HG02610 (cell line): ENCODE measurements at regions not wholly inside any gene's neighbourhood (a gene's known extent, or its start where the extent isn't known, plus 50 kb on each side); places are given as distances from the start of the nearest gene placed in this dataset.

Experiments used
- ATAC-seq: cut with Tn5 transposase; IDR thresholded peaks from one replicate; pipeline ENCODE4 v1.9.1; 2021; ENCODE audit warnings: mild to moderate bottlenecking, moderate library complexity; ENCODE audit not compliant: unreplicated experiment

GRCh38 chr3:79928687-79929408 is 161.1 kb upstream of the ROBO1 start:
- ATAC-seq, result no peak

DNA sequence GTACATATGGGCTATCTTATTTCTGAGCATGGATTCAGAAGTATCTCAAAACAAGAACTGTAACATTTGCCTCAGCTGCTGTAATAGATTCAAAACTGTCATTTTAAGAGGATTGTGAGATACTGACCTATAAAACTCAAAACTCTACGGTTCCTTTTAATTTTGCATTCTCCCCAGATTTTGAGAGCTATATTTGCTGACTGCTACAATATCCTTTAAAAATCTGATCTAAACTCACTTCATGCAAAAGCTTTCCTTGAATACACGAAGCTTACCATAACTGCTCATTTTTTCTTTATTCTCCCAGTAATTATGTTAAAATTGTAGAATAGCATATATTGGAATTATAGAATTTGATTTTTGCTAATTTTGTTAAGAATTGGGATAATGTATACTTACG is 158.7 kb upstream of the ROBO1 start:
- ATAC-seq, result no peak

DNA sequence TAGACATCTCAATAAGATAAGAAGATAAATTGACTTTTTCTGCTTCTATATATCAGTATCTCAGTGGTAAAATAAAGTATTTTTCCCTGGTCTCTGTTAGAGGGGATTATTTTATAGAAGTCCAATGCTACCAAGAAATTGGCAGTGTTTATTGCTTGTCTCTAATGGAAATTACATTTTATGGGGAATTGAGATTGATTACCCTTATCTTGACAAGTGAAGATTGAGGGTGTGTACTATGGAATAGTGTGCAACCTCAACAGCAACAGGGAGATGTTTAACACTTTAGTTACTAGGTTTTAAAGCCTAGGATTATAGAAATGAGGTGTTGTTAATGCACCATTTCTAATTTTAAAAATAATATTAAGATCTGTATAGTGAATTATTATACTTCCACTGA is 154.8 kb upstream of the ROBO1 start:
- ATAC-seq, result no peak

DNA sequence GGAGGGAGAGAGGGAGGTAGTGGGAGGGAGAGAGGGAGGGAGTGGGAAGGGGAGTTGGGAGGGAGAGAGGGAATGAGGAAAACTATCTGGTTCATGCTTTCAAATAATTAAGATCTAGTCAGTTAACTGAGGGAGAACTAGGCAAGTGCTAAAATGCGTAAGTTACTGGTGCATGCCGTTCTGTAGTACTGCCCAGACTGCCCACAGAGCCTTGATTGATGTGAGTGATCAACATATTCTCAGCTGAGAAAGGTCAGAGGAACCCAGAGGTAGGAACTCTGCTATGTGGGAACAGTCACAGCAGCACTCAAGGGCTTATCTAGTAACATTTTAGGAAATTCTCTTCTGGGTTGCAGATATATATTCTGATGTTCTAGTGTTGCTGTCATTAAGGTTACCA is 149.8 kb upstream of the ROBO1 start:
- ATAC-seq, result no peak

- no peak for ATAC-seq
These were observed 142.5 kb upstream of the ROBO1 start for GRCh38 chr3:79910337-79910736.

GRCh38 chr3:79906106-79906505 is 138.3 kb upstream of the ROBO1 start:
- ATAC-seq, result no peak

GRCh38 chr3:79902151-79902550 is 134.4 kb upstream of the ROBO1 start:
- ATAC-seq, result no peak

GRCh38 chr3:79898907-79899306 is 131.1 kb upstream of the ROBO1 start:
- ATAC-seq, result no peak

DNA sequence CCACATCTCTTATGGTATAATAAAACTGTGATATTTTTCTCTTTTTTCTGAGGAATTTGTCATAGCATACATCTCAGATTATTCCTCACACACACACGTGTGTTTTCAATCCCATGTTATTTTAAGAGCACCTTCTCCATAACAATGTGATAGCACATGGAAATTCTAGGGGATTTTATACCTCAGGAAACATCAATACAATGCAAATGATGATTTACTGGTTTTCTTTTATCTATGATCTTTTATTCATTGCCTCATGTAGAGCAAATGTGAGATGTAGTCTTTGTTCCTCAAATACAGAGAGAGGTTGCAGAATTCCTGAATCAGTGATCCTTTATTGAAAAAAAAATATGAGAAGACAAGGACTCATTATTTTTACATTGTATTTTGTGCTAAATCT is 128.3 kb upstream of the ROBO1 start:
- ATAC-seq, result no peak

DNA sequence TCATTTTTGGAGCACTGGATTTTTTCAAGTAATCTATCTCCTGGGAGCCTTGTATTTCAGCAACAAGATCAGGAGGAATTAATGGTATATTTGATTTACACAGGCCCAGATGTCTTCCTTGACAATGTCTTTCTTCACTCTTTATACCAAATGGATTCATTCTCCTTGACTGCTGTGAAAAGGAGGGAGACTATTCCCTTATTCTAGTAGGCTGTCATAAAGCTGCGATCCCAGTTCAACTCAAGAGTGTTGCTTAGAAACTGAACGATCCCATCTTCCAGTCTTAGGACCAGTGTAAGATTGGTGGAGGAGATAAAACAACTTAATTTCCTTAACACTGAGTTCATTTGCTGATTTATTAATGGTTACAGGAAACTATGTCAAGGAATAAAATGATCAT is 119.4 kb upstream of the ROBO1 start:
- ATAC-seq, result no peak

DNA sequence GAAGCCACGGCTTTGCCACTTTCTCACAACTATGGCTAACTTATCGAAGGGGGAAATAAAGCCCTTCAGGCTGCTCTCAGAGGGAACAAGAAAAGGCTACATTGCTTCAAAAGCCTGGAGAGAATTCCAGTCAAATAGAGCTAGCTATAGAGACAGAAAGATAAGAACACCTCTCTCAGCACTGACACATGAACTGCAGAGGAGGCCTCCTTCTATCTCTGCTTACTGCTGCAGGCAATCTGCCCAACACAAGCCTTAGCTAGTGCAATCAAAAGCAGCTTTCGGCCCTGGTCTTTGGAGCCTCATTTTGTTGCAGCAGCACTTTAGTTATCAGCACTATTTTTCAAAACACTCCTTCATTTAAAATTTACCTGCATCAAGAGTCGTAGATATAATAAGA is 118.4 kb upstream of the ROBO1 start:
- no peak for ATAC-seq

DNA sequence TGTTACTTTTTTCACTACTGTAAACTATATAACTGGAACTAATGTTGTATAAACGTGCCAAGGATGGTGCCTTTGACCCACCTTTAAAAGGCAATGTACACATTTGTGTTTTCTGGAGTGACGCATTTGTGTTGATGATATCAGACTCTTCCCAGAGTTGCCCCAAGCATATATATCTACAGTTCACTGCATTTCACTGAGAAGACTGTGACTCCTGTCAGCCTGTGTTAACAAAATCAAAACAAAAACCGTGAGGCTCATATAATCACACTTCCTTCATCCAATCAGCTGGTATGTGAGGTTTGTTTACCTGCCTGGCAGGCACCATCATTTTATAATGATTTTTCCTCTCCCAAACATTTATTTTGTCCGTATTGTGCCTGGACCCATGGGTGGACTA is 117.6 kb upstream of the ROBO1 start:
- ATAC-seq, result no peak

GRCh38 chr3:79884354-79884753 is 116.6 kb upstream of the ROBO1 start:
- no peak for ATAC-seq

DNA sequence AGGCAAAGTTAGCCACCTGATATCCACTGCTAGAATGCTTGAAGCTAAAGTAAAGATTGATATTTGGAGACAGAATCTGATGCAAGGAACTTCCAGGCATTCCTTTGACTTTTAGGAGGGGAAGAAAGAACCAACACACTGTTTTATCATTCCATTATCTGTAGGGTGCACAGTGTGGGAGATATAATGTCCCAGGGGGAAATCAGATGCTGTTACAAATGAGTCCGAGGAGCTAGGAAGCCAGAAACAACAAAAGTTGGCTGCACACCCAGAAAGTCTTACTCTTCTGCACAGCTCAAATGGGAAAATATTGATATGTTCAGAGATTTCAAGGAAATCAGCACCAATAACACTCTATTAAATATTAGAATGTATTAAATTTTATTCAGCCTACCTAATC is 113.6 kb upstream of the ROBO1 start:
- ATAC-seq, result no peak

DNA sequence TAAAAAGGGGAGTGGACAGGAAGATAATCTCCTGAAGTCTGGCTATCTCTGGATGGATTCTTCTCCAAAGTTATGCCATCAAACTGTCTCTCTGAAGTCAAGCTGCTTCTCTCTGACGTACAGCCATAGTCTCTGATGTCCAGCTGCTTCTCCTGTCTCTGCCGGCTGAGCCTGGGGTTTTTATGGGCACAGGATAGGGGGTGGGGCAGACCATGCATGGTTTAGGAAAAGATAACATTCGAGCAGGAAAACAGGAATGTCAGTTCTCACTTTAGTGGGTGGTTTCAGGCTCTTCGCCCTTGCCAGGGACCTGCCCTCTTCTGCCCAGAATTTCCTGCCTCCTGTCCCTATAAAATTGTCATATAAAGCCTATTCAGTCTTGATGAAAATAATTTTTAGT is 110.9 kb upstream of the ROBO1 start:
- ATAC-seq, result no peak

GRCh38 chr3:79874646-79875045 is 106.8 kb upstream of the ROBO1 start:
- ATAC-seq, result no peak

GRCh38 chr3:79872483-79872882 is 104.7 kb upstream of the ROBO1 start:
- ATAC-seq, result no peak

DNA sequence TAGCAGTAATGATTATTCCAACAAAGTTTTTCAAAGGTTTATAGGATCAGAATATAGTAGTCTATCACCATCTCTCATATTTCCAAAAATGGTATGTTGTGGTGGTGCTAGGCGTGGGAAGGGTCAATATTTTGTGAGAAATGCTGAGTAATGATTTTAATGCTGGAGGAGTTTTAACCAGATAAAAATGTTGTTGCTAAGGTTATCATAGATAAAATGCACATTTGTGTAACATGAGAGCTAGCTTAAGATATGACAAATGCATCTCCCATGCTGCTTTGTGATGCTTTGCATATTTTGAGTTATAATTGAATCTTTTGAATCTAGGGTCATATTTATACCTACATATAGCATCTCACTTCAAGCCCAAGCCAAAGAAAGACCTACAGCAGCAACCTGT is 103.9 kb upstream of the ROBO1 start:
- ATAC-seq, result no peak

GRCh38 chr3:79870313-79870620 is 102.5 kb upstream of the ROBO1 start:
- no peak for ATAC-seq

- no peak for ATAC-seq
These were observed 101.9 kb upstream of the ROBO1 start for GRCh38 chr3:79869461-79870312.

- ATAC-seq, result no peak
These were observed 98.4 kb upstream of the ROBO1 start for GRCh38 chr3:79866162-79866561.

GRCh38 chr3:79864077-79864476 is 96.3 kb upstream of the ROBO1 start:
- ATAC-seq, result no peak

GRCh38 chr3:79848876-79849275 is 81.1 kb upstream of the ROBO1 start:
- no peak for ATAC-seq
